ENCODE measurements at regions not wholly inside any gene's neighbourhood (a gene's known extent, or its start where the extent isn't known, plus 50 kb on each side); places are given as distances from the start of the nearest gene placed in this dataset.

DNA sequence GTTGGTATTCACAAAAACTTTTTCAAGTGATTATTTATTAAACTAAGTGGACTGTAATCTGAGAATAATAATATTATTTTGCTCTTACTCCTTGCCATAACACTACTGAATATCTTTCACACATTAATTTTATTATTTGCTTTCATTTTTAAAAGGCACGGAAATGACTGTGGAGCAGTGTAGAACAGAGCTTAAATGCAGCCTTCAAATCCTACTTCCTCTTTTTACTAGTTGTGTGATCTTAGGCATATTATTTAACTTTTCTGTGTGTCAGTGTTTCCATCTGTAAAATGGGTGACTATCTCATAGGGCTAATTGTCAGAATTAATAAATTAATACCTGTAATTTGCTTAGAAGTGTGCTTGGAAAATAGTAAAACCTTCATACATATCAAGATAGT, 55.5 kb upstream of the SLC8A1 start:
- Histone ChIP-seq H3K4me1 (peaks cover 0 to 25% (median 2%) of the 10 kb centered on the region in 4 donors), H3K9me3 (no peaks in the 10 kb centered on the region), H3K27ac (peak overlapping the region in 1 of 4 donors; percentile 31), H3K4me3 (no peak overlapping the region), H3K36me3 (no peaks in the 10 kb centered on the region), H3K27me3 (no peaks in the 10 kb centered on the region)
- no peak for DNase-seq
- intact Hi-C loops (cut with DNase I) = loop anchor here (5.0 kb wide), 1 partner anchor 140 kb away; no protein-coding TSS in a partner anchor
- TF ChIP-seq, protein P1, sequence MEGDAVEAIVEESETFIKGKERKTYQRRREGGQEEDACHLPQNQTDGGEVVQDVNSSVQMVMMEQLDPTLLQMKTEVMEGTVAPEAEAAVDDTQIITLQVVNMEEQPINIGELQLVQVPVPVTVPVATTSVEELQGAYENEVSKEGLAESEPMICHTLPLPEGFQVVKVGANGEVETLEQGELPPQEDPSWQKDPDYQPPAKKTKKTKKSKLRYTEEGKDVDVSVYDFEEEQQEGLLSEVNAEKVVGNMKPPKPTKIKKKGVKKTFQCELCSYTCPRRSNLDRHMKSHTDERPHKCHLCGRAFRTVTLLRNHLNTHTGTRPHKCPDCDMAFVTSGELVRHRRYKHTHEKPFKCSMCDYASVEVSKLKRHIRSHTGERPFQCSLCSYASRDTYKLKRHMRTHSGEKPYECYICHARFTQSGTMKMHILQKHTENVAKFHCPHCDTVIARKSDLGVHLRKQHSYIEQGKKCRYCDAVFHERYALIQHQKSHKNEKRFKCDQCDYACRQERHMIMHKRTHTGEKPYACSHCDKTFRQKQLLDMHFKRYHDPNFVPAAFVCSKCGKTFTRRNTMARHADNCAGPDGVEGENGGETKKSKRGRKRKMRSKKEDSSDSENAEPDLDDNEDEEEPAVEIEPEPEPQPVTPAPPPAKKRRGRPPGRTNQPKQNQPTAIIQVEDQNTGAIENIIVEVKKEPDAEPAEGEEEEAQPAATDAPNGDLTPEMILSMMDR (IDR thresholded peaks at IDR 0.05) = no peak
- WGBS, 2 donors = 54 to 70% methylated on average over 1 of the region's 1 CpG

DNA sequence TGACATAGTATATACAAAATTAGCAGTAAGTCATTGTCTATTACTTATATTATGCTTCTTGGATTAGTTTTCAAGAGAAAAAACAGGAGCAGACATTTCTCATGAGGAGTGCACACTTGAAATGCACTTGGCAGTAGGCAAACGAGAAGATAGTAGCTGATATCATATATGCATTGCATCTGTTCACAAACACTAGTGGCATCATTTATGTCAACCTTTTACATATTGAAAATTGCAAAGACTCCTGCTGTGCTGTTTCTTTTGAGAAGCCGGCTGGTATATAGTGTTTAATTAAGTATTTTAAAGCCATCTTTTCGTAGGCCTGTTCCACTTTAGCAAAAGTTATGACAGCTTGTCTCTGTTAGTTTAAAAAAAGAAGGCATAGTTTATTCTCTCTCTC, 58.4 kb upstream of the SLC8A1 start:
- intact Hi-C loops (cut with DNase I) = loop anchor here (5.0 to 10.0 kb wide), 2 partner anchors 58 to 154 kb away; partner anchors contain the start of gene SLC8A1
- TF ChIP-seq POLR2A (IDR thresholded peaks at IDR 0.05) = no peak
- TF ChIP-seq EP300 (IDR thresholded peaks at IDR 0.05) = no peak
- TF ChIP-seq, protein P1 (IDR thresholded peaks at IDR 0.05) = no peak
- TF ChIP-seq POLR2AphosphoS5 (IDR thresholded peaks at IDR 0.05) = no peak
- 64 to 79% methylated on average over 3 of the region's 3 CpGs for WGBS, 2 donors

DNA sequence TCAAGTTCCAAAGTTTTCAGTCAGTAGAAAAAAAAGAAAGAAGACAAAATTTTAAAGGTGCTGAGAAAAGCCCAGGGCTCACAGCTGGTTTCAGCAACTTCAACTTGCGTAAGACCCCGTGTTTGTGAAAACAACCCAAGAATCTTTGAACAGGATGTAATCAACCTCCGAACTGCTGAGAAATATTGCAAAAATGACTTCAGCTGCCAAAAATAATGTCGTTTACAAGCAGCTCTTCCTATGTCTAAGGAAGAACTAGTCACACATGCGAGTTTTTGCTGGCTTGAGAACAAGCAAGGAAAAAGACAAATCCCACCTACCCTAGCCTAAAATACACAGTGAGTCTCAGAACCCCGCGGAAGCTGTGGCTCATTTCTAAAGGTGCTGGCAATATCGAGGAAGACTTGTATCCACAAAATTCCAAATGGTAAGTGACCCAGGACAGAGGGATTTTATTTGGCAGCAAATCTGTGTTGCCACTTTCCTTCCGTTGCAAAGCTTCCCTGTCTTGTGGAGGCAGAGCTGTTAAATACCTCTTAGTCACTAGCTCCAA, 59.8 kb upstream of the SLC8A1 start:
- H3K4me1 ChIP-seq = peaks cover 0 to 59% (median 12%) of the 10 kb centered on the region in 4 donors
- H3K27ac ChIP-seq = peak overlapping the region; percentile 75 to 87 (median 80)
- peak; percentile 80 for DNase-seq
- intact Hi-C loops (cut with DNase I) = loop anchor here (5.0 to 10.0 kb wide), 2 partner anchors 59 to 153 kb away; partner anchors contain the start of gene SLC8A1
- H3K27me3 ChIP-seq = no peaks in the 10 kb centered on the region
- H3K36me3 ChIP-seq = no peaks in the 10 kb centered on the region
- 41 to 58% methylated on average over 9 of the region's 9 CpGs for WGBS, 2 donors
- TF ChIP-seq, protein P1 (IDR thresholded peaks at IDR 0.05) = no peak
- TF ChIP-seq EP300 (IDR thresholded peaks at IDR 0.05) (peak in 1 of 4 donors; percentile 19), POLR2AphosphoS5 (IDR thresholded peaks at IDR 0.05) (peak in 3 of 4 donors; percentile 36 to 60 (median 47)), POLR2A (IDR thresholded peaks at IDR 0.05) (no peak)
- H3K4me3 ChIP-seq = peak overlapping the region; percentile 36 to 54 (median 47)
- H3K9me3 ChIP-seq = no peaks in the 10 kb centered on the region

More for the DNA sequence above, 58.4 kb upstream of the SLC8A1 start:
- peaks cover 0 to 53% (median 12%) of the 10 kb centered on the region in 4 donors for H3K4me1 ChIP-seq
- H3K27me3 ChIP-seq = no peaks in the 10 kb centered on the region
- DNase-seq = no peak
- H3K9me3 ChIP-seq = no peaks in the 10 kb centered on the region
- no peaks in the 10 kb centered on the region for H3K36me3 ChIP-seq
- peak overlapping the region in 3 of 4 donors; percentile 75 to 87 (median 84) for H3K27ac ChIP-seq
- H3K4me3 ChIP-seq = peak overlapping the region; percentile 36 to 54 (median 47)

DNA sequence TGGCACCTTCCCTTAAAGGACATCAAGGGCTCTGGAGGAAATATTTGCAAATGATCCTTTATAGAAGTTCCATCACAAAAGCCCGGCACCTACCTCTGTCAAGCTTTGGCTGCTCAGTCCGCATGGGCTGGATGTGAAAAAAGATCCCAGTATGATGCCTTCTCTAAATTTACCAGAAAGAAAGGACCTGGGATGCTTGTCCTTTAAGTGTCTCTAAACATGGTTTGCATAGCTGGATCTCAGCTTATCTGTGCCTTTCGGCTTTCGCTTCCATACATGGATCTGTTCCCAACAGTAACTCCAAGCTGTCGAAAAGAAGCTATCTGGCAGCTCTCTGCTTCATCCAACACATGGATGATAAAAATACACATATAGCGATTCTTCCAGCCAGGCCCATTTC, 60.4 kb upstream of the SLC8A1 start:
- no peaks in the 10 kb centered on the region for H3K27me3 ChIP-seq
- TF ChIP-seq, protein P1 (IDR thresholded peaks at IDR 0.05) = no peak
- no peak for TF ChIP-seq POLR2A (IDR thresholded peaks at IDR 0.05)
- TF ChIP-seq EP300 (IDR thresholded peaks at IDR 0.05) = no peak
- peak in 3 of 4 donors; percentile 16 to 44 (median 30) for TF ChIP-seq POLR2AphosphoS5 (IDR thresholded peaks at IDR 0.05)
- peaks cover 0 to 59% (median 12%) of the 10 kb centered on the region in 4 donors for H3K4me1 ChIP-seq
- 76 to 84% methylated on average over 6 of the region's 6 CpGs for WGBS, 2 donors
- peak overlapping the region; percentile 36 to 54 (median 47) for H3K4me3 ChIP-seq
- DNase-seq = no peak
- no peaks in the 10 kb centered on the region for H3K9me3 ChIP-seq
- H3K36me3 ChIP-seq = no peaks in the 10 kb centered on the region
- peak overlapping the region; percentile 75 to 87 (median 80) for H3K27ac ChIP-seq
- intact Hi-C loops (cut with DNase I) = loop anchor here (5.0 to 10.0 kb wide), 2 partner anchors 60 to 153 kb away; partner anchors contain the start of gene SLC8A1

All from sigmoid colon (tissue), 6 donors.